Testis (tissue), 2 donors: ENCODE measurements at regions not wholly inside any gene's neighbourhood (a gene's known extent, or its start where the extent isn't known, plus 50 kb on each side); places are given as distances from the start of the nearest gene placed in this dataset.

ENCODE experiments used
- CTCF ChIP-seq, 3 experiments: fragments of 450-650 bp in 2 of 3; fragments of 200-600 bp in 1 of 3; sonication (generic) in 1 of 3; IDR thresholded peaks; one replicate each; pipeline ENCODE4 v1.5.1; 2016 to 2019; ENCODE audit warnings: antibody characterized with exemption in 3 of 3, mild to moderate bottlenecking in 2 of 3, moderate library complexity in 1 of 3
- POLR2A ChIP-seq: fragments of 450-650 bp; IDR thresholded peaks from one replicate; pipeline ENCODE4 v1.6.1; 2017; ENCODE audit warnings: antibody characterized with exemption, mild to moderate bottlenecking, moderate library complexity

GRCh38 chr16:65172356-65172755, 50.5 kb upstream of the CDH11 start:
- TF ChIP-seq CTCF (IDR thresholded peaks at IDR 0.05) = no peak
- no peak for TF ChIP-seq POLR2A
